ENCODE measurements at regions not wholly inside any gene's neighbourhood (a gene's known extent, or its start where the extent isn't known, plus 50 kb on each side); places are given as distances from the start of the nearest gene placed in this dataset.

DNA sequence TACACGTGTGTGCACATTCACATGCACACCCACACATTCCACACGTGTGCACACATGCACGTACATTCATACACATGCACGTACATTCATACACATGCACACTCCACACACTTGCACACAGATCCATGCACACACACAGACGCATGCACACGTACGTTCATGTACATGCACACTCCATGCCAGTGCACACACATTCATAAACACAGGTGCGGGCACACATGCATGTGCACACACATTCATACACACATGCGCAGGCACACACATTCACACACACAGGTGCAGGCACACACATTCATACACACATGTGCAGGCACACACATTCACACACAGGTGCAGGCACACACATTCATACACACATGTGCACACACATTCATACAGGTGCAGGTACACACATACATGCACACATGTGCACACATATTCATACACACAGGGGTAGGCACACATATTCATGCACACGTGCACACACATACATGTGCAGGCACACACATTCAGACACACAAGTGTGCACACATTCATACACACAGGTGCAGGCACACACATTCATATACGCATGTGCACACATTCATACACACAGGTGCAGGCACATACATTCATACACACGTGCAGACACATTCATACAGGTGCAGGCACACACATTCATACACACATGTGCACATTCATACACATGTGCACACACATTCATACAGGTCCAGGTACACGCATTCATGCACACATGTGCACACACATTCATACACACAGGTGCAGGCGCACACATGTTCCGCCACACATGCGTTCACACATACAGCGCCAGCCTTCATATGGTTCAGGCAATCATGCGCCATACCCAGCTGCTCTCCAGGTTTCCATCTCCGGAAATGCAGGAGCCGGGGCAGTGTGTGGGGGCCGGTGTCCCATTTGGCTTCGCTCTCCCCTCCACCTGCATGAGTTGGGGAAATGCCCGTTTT is 124.8 kb downstream of the HMX1 start:
- DNase-seq (ENCODE audit: insufficient read length, low spot score), result no peak
- FAIRE-seq, result peak; percentile 5
- no peak for TF ChIP-seq POU2F2 (IDR thresholded peaks at IDR 0.05; ENCODE audit: low read depth, low read length)
- no peak for TF ChIP-seq POLR2A (IDR thresholded peaks at IDR 0.05; ENCODE audit: low read depth, low read length)
- TF ChIP-seq TAF1 (IDR thresholded peaks at IDR 0.05; ENCODE audit: low read depth, low read length), result no peak
- TF ChIP-seq PAX5 (IDR thresholded peaks at IDR 0.05; ENCODE audit: insufficient read depth, low read length, severe bottlenecking), result no peak

DNA sequence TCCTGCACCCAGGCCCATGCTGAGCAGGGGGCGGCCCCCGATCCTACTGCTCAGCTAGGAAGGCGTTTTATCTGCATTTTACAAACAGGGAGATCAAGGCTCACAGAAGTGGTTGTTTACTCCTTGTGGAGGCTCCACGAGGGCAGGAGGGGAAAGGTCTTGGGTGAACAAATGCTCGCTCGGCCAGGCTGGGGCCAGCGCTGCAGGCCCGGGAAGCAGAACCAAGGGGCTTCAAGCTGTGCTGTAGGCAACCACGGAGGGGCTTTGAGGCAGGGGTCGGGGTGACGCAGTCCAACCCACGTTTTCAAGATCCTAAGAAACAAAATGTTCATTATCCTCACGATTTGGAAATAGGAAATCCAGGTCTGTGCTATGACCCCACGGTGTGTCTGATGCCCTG is 125.8 kb downstream of the HMX1 start:
- no peak for FAIRE-seq

DNA sequence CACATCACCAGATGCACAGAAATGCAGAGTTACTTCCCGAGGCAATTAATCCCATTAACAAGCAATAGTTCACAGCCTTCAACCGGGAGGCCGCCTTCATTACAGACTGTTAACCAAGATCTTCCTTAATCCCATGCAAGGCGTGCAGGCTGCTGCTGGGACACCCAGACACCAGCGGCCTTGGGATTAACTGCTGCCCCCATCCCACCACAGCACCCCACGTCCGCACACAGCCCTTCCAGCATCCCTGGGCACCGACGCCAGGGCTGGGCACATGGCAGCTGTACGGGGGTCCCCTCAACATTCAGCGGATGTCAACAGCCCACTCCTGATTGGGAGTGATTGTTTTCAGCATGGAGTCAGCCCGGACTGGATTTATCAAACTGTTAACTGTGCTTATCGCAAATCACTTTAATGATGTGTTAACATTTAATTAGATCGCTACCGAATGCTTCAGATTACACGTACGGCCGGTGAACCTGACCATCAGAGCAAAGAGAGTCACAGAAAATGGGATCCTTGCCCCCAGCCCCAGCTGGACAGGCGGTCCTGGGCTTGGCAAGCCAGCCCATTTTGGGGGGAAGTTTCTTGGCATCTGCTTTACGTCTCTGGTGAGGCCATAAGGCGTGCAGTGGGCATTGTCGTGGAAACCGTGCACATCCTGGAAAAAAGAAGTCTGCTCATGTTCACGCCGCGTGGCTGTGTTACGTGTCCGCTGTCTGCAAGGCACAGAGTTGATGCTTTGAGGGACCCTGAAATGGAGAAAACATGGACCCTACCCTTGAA is 126.4 kb downstream of the HMX1 start:
- FAIRE-seq, result no peak
- DNase-seq (ENCODE audit: insufficient read length, low spot score), result no peak
- TF ChIP-seq POU2F2 (IDR thresholded peaks at IDR 0.05; ENCODE audit: low read depth, low read length) (no peak), TAF1 (IDR thresholded peaks at IDR 0.05; ENCODE audit: low read depth, low read length) (no peak), POLR2A (IDR thresholded peaks at IDR 0.05; ENCODE audit: low read depth, low read length) (no peak), PAX5 (IDR thresholded peaks at IDR 0.05; ENCODE audit: insufficient read depth, low read length, severe bottlenecking) (no peak), POLR2AphosphoS5 (IDR thresholded peaks at IDR 0.05; ENCODE audit: low read depth, low read length) (no peak), SPI1 (IDR thresholded peaks at IDR 0.05; ENCODE audit: low read depth, low read length) (no peak)

More for the DNA sequence above, 125.8 kb downstream of the HMX1 start:
- DNase-seq (ENCODE audit: insufficient read length, low spot score), result no peak
- TF ChIP-seq SPI1 (IDR thresholded peaks at IDR 0.05; ENCODE audit: low read depth, low read length), result no peak
- no peak for TF ChIP-seq TAF1 (IDR thresholded peaks at IDR 0.05; ENCODE audit: low read depth, low read length)
- TF ChIP-seq PAX5 (IDR thresholded peaks at IDR 0.05; ENCODE audit: insufficient read depth, low read length, severe bottlenecking), result no peak
- no peak for TF ChIP-seq POU2F2 (IDR thresholded peaks at IDR 0.05; ENCODE audit: low read depth, low read length)
- no peak for TF ChIP-seq POLR2A (IDR thresholded peaks at IDR 0.05; ENCODE audit: low read depth, low read length)
- no peak for TF ChIP-seq POLR2AphosphoS5 (IDR thresholded peaks at IDR 0.05; ENCODE audit: low read depth, low read length)

DNA sequence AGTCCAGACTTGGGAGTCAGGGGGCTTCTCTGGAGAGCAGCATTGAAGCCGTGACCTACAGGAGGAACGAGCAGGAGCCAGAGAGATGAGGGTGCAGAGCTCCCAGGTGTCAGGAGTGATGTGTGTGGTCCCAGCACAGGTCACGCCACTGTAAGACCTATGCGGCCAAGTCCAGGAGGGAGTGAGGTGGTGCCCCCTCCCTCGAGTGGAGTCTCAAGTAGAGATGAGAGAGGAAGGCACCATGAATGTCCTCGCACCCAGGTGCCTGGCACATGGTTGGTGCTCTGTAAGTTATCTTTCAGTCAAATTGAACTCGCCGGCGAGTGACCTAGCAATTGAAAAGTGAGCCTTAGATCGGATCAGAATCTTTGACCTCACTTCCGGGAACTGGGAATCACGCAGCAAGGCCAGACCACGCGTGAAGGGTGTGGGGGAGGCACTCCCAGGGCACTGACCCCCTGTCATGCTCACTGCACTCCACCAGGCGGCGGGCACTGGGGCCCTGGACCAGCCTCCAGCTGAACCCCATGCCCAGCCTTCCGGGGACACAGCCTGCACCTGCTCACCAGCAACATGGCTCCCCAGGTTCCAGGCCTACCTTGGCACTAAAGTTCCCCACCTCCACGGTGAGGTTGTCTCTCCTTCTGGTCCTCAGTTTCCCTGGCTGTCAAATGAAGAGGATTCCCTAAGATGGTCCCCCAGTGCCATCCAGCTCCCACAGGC is 127.4 kb downstream of the HMX1 start:
- FAIRE-seq, result no peak
- TF ChIP-seq POLR2AphosphoS5 (IDR thresholded peaks at IDR 0.05; ENCODE audit: low read depth, low read length) (no peak), POU2F2 (IDR thresholded peaks at IDR 0.05; ENCODE audit: low read depth, low read length) (no peak), TAF1 (IDR thresholded peaks at IDR 0.05; ENCODE audit: low read depth, low read length) (no peak), SPI1 (IDR thresholded peaks at IDR 0.05; ENCODE audit: low read depth, low read length) (no peak), PAX5 (IDR thresholded peaks at IDR 0.05; ENCODE audit: insufficient read depth, low read length, severe bottlenecking) (no peak), POLR2A (IDR thresholded peaks at IDR 0.05; ENCODE audit: low read depth, low read length) (no peak)
- no peak for DNase-seq (ENCODE audit: insufficient read length, low spot score)

DNA sequence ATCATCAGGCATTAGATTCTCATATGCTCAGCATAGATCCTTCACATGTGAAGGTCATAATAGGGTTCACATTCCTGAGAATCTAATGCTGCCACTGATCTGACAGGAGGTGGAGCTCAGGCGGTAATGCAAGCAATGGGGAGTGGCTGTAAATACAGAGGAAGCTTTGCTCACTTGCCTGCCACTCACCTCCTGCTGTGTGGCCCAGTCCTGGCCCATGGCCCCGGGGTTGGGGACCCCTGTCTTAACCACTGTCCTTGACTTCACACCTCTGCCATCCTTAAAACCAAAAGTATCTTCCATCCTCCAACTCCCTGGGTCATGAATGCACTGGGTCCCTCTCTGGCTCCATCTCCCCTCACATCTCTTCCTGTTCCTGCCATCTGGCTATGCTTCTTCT is 129.1 kb downstream of the HMX1 start:
- TF ChIP-seq TAF1 (IDR thresholded peaks at IDR 0.05; ENCODE audit: low read depth, low read length) (no peak), PAX5 (IDR thresholded peaks at IDR 0.05; ENCODE audit: insufficient read depth, low read length, severe bottlenecking) (no peak), POU2F2 (IDR thresholded peaks at IDR 0.05; ENCODE audit: low read depth, low read length) (no peak), POLR2A (IDR thresholded peaks at IDR 0.05; ENCODE audit: low read depth, low read length) (no peak), SPI1 (IDR thresholded peaks at IDR 0.05; ENCODE audit: low read depth, low read length) (no peak), POLR2AphosphoS5 (IDR thresholded peaks at IDR 0.05; ENCODE audit: low read depth, low read length) (no peak)
- FAIRE-seq (no peak), DNase-seq (ENCODE audit: insufficient read length, low spot score) (no peak)

DNA sequence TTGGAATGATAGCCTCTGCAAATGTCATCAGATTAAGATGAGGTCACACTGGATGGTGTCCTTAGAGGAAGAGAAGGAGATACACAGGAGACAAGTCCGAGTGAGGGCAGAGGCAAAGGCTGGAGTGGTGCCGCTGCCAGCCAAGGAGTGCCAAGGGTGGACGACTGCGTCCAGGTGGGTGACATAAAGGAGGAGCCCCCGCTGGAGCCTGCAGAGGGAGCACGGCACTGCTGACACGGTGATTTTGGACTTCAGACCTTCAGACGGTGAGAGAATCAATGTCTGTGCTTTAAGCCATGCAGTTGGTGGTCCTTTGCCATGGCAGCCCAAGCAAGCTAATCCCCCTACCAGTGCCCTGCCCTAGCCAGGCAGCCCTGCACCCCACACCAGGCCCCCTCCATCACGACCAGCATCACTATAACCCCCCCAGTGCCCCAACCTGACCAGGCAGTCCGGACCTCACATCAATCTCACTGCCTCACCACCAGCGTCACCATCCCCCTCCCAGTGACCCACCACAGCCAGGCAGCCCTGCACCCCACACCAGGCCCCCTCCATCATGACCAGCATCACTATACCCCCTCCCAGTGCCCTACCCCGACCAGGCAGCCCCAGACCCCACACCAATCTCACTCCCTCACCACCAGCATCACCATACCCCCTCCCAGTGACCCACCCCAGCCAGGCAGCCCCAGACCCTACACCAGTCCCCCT is 130.0 kb downstream of the HMX1 start:
- DNase-seq (ENCODE audit: insufficient read length, low spot score) (peak; percentile 3), FAIRE-seq (no peak)
- TF ChIP-seq PAX5 (IDR thresholded peaks at IDR 0.05; ENCODE audit: insufficient read depth, low read length, severe bottlenecking) (no peak), TAF1 (IDR thresholded peaks at IDR 0.05; ENCODE audit: low read depth, low read length) (no peak), POLR2A (IDR thresholded peaks at IDR 0.05; ENCODE audit: low read depth, low read length) (no peak), POU2F2 (IDR thresholded peaks at IDR 0.05; ENCODE audit: low read depth, low read length) (no peak), SPI1 (IDR thresholded peaks at IDR 0.05; ENCODE audit: low read depth, low read length) (no peak), POLR2AphosphoS5 (IDR thresholded peaks at IDR 0.05; ENCODE audit: low read depth, low read length) (no peak)

DNA sequence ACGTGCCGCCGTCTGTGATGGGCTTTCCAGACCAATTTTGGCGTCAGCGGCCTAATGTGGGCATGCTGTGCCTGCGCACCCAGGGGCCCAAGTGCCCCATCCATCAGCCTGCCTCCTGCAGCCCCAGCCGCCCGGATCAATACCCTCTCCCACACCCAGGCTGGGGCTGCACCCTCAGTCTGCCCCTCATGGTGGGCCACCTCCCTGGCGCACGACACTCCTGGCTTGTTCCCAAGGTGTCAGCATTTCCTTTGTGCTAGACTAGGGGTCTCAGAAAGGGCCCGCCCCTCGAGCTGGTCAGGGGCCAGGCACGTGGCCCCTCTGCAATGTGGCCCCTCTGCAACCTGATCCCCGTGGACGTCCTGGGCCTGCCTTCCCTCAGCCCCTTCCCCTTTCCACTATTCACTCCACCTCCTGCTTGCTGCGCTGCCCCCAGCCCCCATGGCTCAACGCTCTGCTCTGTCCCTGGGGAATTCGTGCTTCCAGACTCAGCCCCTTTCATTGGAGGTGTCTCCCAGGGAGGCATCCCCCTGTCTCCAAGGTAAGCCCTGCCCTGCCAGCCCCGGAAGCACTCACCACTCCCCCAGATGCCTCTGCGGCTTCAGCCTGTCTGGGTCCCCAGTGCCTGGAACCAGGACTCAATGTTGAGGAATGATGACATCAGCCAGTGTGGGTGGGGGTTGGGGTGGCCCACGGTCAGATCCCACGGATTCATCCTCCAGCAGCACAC is 130.8 kb downstream of the HMX1 start:
- TF ChIP-seq POLR2A (IDR thresholded peaks at IDR 0.05; ENCODE audit: low read depth, low read length) (no peak), POLR2AphosphoS5 (IDR thresholded peaks at IDR 0.05; ENCODE audit: low read depth, low read length) (no peak), TAF1 (IDR thresholded peaks at IDR 0.05; ENCODE audit: low read depth, low read length) (no peak), POU2F2 (IDR thresholded peaks at IDR 0.05; ENCODE audit: low read depth, low read length) (no peak), SPI1 (IDR thresholded peaks at IDR 0.05; ENCODE audit: low read depth, low read length) (no peak), PAX5 (IDR thresholded peaks at IDR 0.05; ENCODE audit: insufficient read depth, low read length, severe bottlenecking) (no peak)
- DNase-seq (ENCODE audit: insufficient read length, low spot score) (peak; percentile 11), FAIRE-seq (no peak)
